Femur (tissue), 1 donor: ENCODE measurements at regions not wholly inside any gene's neighbourhood (a gene's known extent, or its start where the extent isn't known, plus 50 kb on each side); places are given as distances from the start of the nearest gene placed in this dataset.

Source experiments
- DNase-seq: peaks from one replicate; pipeline ENCODE4 v3.0.0-alpha.2; 2017

DNA sequence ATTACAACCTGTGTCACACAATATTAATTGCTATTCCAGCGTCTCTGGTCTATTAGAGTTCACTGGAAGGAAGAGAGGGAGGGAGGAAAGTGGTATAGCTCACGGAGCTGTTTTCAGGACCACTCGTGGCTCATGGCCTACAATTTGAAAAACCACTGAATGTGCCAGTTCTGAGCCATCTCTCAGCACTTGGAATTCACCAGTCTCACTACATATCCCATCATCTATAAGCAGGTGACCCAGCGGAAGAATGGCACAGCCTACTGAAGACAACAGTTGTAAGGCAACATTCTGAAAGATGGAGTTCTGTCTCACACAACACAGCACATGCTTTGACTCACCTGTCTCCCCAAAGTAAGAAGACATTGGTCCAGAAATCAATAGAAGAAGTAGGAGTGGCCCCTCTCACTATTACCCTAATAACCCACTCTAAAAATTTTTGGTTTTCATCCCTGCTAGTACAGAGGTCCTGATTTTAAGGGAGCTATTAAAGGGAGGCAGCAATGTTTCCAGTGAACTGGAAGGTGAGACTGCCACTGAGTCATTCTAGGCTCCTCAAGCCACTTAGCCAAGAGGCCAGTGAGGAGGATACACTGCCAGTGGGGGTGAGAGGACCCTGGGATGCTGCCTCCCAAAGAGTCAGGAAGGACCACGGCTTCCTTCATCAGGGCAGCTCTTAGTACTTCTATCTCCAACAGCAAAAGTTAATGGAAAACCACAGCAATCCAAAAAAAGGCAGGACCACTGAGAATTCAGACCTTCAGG, 50.0 kb upstream of the DOCK9 start:
- no peak for DNase-seq

GRCh38 chr13:99028890-99029289, 51.0 kb upstream of the DOCK9 start:
- DNase-seq: no peak

GRCh38 chr13:99029576-99029975, 51.7 kb upstream of the DOCK9 start:
- no peak for DNase-seq

DNA sequence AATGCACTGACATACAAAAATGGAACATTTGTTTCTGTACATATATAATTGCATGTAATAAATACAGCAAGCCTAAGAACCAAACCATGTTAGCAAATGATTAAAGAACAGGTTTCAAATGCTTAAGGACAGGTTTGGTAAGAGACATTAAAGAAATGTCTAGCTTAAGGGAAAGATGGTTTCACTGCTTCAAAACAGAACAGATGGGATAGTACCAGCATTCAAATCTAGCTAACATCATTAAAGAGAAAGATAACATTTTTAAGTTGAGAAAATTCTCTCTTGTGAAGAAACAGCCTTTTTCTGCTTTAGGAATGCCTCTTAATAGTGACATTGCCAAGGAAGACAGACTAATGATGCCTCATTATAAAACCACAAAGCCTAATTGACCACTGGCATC, 52.5 kb upstream of the DOCK9 start:
- no peak for DNase-seq

- no peak for DNase-seq
These were observed 54.0 kb upstream of the DOCK9 start for GRCh38 chr13:99031832-99032231.

GRCh38 chr13:99033814-99034213, 56.0 kb upstream of the DOCK9 start:
- DNase-seq: no peak

DNA sequence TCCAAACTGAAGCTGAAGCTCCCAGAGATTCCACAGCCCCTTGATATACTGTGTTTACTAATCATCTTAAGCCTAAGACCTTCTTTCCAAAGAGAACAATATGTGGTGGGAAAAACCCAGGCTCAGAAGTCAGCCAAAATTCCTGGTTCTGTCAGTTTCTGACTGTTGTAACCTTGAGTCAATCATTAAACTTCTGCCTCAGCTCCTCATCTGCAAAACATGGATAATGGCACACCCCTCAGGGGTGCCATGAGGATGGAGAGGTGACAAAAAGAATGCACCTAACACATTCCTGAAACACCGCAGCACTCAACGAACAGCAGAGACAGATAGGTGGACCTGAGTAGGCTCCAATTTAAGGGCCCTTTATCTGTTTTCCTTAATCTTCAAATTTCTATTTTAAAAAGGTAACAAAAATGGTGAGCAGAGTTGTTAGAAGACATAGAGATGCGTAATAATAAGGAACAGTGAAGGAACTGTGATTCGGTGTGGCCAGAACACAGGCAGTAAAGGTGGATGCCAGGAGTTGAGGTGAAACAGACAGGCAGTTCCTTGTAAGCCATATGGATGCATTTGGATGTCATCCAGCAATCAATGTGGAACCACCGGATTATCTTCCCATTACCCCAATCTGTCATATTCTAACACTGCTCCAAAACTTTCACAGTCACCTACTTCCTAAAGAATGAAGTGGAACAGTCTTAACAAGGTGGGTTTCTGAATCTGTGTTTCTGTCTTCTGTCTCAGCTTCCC, 56.6 kb upstream of the DOCK9 start:
- DNase-seq: no peak

DNA sequence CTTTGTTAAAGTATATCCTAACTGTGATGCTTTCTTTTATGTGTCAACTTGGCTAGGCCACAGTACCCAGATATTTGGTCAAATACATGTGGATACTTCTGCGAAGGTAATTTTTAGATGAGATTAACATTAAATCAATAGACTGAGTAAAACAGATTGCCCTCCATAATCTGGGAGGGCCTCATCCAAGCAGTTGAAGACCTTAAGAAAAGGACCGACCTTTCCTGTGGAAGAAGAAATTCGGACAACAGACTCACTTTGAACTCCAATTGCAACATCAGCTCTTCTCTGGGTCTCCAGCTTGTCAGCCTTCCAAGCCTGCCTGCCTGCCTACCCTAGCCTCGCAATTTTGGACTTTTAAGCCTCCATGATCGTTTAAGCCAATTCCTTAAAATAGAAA, 57.9 kb upstream of the DOCK9 start:
- DNase-seq: no peak

DNA sequence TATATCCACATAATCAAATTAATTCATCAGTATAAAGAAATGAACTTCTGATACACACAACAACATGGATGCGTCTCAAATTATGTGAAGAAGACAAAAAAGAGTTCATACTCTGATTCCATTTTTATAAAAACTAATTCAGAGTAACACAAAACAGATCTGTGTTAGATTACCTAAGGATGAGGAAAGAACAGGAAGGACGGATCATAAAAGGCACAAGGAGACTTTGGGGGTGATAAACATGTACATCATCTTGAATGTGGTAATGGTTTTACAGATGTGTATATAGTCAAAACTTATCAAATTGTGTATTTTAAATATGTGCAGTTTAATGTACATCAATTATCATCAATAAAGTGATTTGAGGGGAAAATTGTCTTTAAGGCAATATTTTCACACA, 59.9 kb upstream of the DOCK9 start:
- DNase-seq: no peak

- no peak for DNase-seq
These were observed 61.9 kb upstream of the DOCK9 start for GRCh38 chr13:99039718-99040280.

GRCh38 chr13:99040536-99041131, 62.8 kb upstream of the DOCK9 start:
- no peak for DNase-seq

GRCh38 chr13:99041337-99041736, 63.5 kb upstream of the DOCK9 start:
- no peak for DNase-seq

DNA sequence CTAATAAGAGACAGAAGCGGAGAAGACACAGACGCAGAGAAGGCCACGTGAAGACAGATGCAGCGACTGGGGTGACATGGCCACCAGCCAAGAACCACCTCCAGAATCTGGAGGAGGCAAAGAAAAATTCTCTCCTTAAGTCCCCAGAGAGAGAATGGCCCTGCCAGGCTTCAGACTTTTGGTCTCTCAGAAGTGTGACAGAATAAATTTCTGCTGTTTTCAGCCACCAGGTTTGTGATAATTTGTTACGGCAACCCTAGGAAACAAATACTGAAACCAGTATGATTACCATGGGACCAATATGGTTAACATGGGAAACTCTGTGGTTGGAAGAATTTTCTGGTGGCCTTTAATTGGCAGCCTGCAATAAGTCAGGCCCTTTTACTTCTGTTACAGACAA, 63.9 kb upstream of the DOCK9 start:
- DNase-seq: no peak

GRCh38 chr13:99042521-99043250, 64.8 kb upstream of the DOCK9 start:
- no peak for DNase-seq

GRCh38 chr13:99043831-99044231, 66.0 kb upstream of the DOCK9 start:
- no peak for DNase-seq

DNA sequence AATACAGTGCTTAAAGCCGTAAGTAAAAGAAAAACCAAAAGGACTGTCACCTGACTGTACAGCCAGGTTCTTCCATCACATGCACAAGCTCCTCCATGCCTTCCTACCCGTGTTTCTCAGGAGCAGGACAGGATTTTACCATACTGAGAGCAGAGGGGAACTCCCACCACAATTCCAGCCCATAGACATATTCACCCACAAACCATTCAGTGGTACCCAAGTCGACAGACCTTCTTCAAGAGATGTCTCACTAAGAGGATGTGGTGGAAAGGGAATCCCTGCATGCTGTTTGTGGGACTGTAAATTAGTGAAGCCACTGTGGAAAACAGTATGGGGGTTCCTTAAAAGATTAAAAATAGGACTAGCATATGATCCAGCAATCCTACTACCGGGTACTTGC, 66.9 kb upstream of the DOCK9 start:
- no peak for DNase-seq

DNA sequence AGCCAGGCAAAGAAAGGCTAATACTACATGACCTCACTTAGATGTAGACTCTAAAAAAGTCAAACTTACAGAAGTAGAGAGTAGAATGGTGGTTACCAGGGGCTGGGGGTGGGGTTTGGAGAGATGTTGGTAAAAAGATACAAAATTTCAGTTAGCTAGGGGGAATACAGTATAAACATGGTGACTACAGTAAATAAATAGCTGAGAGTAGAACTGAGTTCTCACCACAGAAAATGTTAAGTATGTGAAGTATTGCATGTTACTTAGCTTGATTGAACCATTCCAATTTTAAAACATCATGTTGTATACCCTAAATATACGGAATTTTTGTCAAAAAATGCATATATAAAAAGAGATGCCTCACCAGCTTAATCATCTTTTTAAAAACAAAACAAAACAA, 67.5 kb upstream of the DOCK9 start:
- no peak for DNase-seq

- no peak for DNase-seq
These were observed 69.0 kb upstream of the DOCK9 start for GRCh38 chr13:99046851-99047250.

DNA sequence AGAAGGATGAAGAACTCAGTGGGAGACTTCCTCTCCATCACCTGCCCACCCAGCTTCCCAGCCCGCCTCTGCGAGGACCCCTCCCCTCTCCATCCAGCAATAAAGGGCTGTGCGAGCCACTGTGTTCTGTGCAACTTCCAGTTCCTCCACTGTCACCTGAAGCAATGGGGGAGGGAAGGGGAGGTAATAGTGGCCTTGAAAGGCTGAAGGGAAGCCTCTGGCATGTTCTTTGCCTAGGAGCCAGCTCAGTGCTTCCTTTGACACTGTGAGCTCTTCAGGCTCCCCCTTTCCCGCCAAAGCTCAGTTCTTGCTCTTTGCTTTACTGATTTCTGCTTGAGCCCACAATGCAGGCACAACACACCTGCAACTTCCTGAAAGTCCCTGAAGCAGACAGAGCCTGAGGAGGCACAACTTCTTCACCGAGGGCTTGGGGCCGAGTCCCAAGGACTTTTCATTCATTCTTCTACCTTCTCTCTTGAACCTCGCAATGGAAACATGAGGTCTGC, 73.2 kb upstream of the DOCK9 start:
- DNase-seq: no peak

DNA sequence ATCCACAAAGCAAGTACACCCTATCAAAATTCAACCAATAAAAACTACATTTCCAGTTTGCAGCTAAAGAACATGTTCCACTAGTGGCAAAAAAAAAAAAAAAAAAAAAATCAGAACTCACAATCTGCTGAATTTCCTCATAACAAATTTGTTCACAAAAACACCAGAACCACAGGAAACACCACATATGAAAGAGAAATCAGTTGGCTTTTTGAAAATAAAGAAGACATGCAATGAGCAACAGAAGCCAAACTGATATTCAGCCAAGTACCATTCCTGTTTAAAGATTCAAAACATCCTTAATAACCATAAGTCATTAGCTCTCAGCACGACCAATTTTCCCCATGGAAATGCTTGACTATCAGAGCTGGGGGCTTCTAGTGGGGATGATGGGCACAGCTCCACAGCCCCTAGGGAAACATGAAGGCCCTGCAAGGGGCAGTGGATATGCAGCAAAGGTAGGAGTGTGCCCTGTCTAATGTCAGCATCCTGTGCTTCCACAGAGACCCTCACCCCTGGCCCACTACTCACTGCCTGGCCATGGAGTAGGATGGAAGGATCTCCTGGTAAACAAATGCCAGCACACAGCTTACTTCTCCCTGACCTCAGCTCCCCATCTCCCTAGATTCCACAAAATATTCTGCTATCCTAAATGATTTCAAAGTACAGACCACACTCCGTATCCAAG, 74.0 kb upstream of the DOCK9 start:
- no peak for DNase-seq

GRCh38 chr13:99053636-99054233, 75.9 kb upstream of the DOCK9 start:
- DNase-seq: no peak

DNA sequence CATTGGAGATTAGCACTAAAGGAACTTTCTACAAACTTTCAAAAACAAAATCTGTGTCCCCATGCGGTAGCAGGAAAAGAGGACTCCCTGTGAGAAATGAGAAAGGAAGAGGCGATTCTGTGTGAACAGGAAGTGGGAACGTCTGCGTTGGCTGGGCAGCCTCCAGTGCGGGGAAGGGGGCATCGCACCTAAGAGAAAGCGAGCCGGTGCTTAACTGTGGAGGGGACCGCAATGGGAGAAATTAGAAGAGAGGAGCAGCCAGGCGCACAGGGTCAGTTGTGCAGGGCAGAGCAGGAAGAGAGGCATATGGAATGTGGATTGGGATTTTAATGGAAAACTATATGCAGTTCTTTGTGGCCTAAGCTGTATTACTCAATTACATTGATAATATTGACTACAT, 77.4 kb upstream of the DOCK9 start:
- no peak for DNase-seq
